ENCODE measurements at regions not wholly inside any gene's neighbourhood (a gene's known extent, or its start where the extent isn't known, plus 50 kb on each side); places are given as distances from the start of the nearest gene placed in this dataset.

DNA sequence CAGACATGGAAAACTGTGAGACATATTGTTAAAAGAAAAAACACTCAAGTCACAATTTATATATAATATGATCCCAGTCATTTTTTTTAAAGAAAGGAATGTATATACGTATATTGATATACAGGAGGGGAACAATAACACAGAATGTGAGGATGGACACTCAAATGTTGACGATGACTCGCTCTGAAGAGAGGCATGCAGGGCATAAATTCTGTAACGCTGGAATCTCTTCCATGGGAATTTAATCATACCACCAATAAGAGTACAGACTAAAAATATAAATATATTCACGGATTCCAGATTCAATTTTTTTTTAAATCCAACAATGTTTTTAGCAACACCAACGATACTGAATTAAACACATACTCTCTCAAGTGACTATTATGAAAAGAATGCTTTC, 106.9 kb upstream of the CCDC28A start:
- ATAC-seq = no peak
- no peaks in the 10 kb centered on the region for H3K9me3 ChIP-seq (replicated peaks; ENCODE audit: control insufficient read depth, insufficient read depth, low read length)
- no TSS peak for BruUV-seq (replicated peaks)
- WGBS (ENCODE audit: insufficient coverage, insufficient replicate concordance, low lambda C conversion rate, missing lambda C conversion rate) = 42% methylated on average over 6 of the region's 6 CpGs
- no peak overlapping the region for H3K9ac ChIP-seq (ENCODE audit: control insufficient read depth, insufficient read depth, low read length)
- intact Hi-C loops (cut with micrococcal nuclease; ENCODE audit: unreplicated experiment) = no loop called here
- H3K79me2 ChIP-seq (ENCODE audit: control insufficient read depth, insufficient read depth, low read length) = no peaks in the 10 kb centered on the region
- in situ Hi-C loops (cut with MboI) = no loop called here
- RAD21 ChIA-PET (ENCODE audit: unreplicated experiment) = interaction anchor here (0.8 kb wide), 1 partner anchor 23 kb away, joined by 3 read pairs; no protein-coding TSS in a partner anchor
- CTCF ChIA-PET = interaction anchor here (1.2 kb wide), 1 partner anchor 78 kb away, joined by 4 read pairs; no protein-coding TSS in a partner anchor
- H3K4me3 ChIP-seq = no peak overlapping the region
- SMC1A ChIA-PET (ENCODE audit: uncharacterized antibody, unreplicated experiment) = no interaction called here
- no peak for TF ChIP-seq SIX5 (IDR thresholded peaks at IDR 0.05; ENCODE audit: low read depth, low read length, severe bottlenecking)
- no peak for TF ChIP-seq HDAC6 (IDR thresholded peaks at IDR 0.05; ENCODE audit: unreplicated experiment)
- TF ChIP-seq TAF1 (IDR thresholded peaks at IDR 0.05; ENCODE audit: borderline replicate concordance, low read depth, low read length) = no peak
- TF ChIP-seq HDGF (IDR thresholded peaks at IDR 0.05) = no peak
- TF ChIP-seq EGR1 (IDR thresholded peaks at IDR 0.05; ENCODE audit: borderline replicate concordance in 1 of 2, low read depth in 2 of 2, low read length in 2 of 2) = no peak
- no peak overlapping the region for H3K27ac ChIP-seq (ENCODE audit: control insufficient read depth, insufficient read depth)
- no peak for FAIRE-seq
- peaks cover 0 to 3% of the 10 kb centered on the region in 2 experiments; a peak in 1 of 4 replicates for H3K27me3 ChIP-seq (replicated peaks in 1 of 2; ENCODE audit: control insufficient read depth in 2 of 2, insufficient read depth in 2 of 2, low read length in 1 of 2)
- no peaks in the 10 kb centered on the region for H3K36me3 ChIP-seq (ENCODE audit: control insufficient read depth in 2 of 2, insufficient read depth in 2 of 2, low read length in 1 of 2)
- POLR2A ChIA-PET = interaction anchor here (1.6 kb wide), 1 partner anchor 11 kb away, joined by 3 read pairs; no protein-coding TSS in a partner anchor
- no peaks in the 10 kb centered on the region for H3K4me1 ChIP-seq (ENCODE audit: control insufficient read depth, insufficient read depth, low read length)
- H2AFZ ChIP-seq (ENCODE audit: control insufficient read depth, low read depth, low read length) = no peak overlapping the region
- no peak overlapping the region for H3K4me2 ChIP-seq (ENCODE audit: control insufficient read depth, insufficient read depth)
- no peak for DNase-seq (ENCODE audit: low read depth, low spot score)
- no peaks in the 10 kb centered on the region for H4K20me1 ChIP-seq (ENCODE audit: control insufficient read depth, insufficient read depth)

DNA sequence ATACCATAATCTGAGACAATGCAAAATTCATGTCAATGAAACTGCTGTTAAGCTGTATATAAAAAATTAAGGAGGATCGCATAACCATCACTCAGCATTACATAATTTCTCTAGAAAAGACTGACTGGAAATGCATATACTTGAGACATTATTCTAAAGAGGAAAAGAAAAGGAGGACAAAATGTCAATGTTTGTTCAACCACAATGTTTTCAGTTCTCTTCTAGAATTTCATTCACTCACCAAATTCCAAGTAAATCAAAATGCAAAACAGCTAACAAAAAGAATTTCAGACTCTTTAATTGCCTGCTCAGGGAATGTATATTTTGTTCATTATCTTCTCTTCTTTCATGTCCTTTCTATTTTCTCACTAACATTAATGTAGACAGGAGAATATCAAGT, 106.2 kb upstream of the CCDC28A start:
- TF ChIP-seq, protein P1, sequence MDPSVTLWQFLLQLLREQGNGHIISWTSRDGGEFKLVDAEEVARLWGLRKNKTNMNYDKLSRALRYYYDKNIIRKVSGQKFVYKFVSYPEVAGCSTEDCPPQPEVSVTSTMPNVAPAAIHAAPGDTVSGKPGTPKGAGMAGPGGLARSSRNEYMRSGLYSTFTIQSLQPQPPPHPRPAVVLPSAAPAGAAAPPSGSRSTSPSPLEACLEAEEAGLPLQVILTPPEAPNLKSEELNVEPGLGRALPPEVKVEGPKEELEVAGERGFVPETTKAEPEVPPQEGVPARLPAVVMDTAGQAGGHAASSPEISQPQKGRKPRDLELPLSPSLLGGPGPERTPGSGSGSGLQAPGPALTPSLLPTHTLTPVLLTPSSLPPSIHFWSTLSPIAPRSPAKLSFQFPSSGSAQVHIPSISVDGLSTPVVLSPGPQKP (IDR thresholded peaks at IDR 0.05; ENCODE audit: low read depth, low read length) = no peak
- TF ChIP-seq HDAC2 (IDR thresholded peaks at IDR 0.05) = no peak
- no peak for TF ChIP-seq ZNF24 (IDR thresholded peaks at IDR 0.05)
- no peak for TF ChIP-seq CBX3 (IDR thresholded peaks at IDR 0.05; ENCODE audit: borderline replicate concordance, low read depth)
- no peak for TF ChIP-seq KLF5 (IDR thresholded peaks at IDR 0.05; ENCODE audit: partially characterized antibody)
- FAIRE-seq (no peak), ATAC-seq (no peak), DNase-seq (ENCODE audit: low read depth, low spot score) (no peak)
- no TSS peak for BruUV-seq (replicated peaks)
- intact Hi-C loops (cut with micrococcal nuclease; ENCODE audit: unreplicated experiment) = no loop called here
- Histone ChIP-seq H3K36me3 (ENCODE audit: control insufficient read depth in 2 of 2, insufficient read depth in 2 of 2, low read length in 1 of 2) (no peaks in the 10 kb centered on the region), H3K27me3 (replicated peaks in 1 of 2; ENCODE audit: control insufficient read depth in 2 of 2, insufficient read depth in 2 of 2, low read length in 1 of 2) (peaks cover 0 to 3% of the 10 kb centered on the region in 2 experiments; a peak in 1 of 4 replicates), H3K79me2 (ENCODE audit: control insufficient read depth, insufficient read depth, low read length) (no peaks in the 10 kb centered on the region), H3K9ac (ENCODE audit: control insufficient read depth, insufficient read depth, low read length) (no peak overlapping the region), H2AFZ (ENCODE audit: control insufficient read depth, low read depth, low read length) (no peak overlapping the region), H3K9me3 (replicated peaks; ENCODE audit: control insufficient read depth, insufficient read depth, low read length) (no peaks in the 10 kb centered on the region), H3K4me1 (ENCODE audit: control insufficient read depth, insufficient read depth, low read length) (no peaks in the 10 kb centered on the region), H4K20me1 (ENCODE audit: control insufficient read depth, insufficient read depth) (no peaks in the 10 kb centered on the region), H3K4me3 (no peak overlapping the region), H3K4me2 (ENCODE audit: control insufficient read depth, insufficient read depth) (no peak overlapping the region), H3K27ac (ENCODE audit: control insufficient read depth, insufficient read depth) (no peak overlapping the region)
- ChIA-PET RAD21 (ENCODE audit: unreplicated experiment) (no interaction called here), POLR2A (interaction anchor here (1.6 kb wide), 1 partner anchor 12 kb away, joined by 3 read pairs; no protein-coding TSS in a partner anchor), SMC1A (ENCODE audit: uncharacterized antibody, unreplicated experiment) (interaction anchor here (0.8 to 1.3 kb wide), 4 partner anchors 17 to 223 kb away, joined by 3 to 4 read pairs (median 4); no protein-coding TSS in a partner anchor), CTCF (interaction anchor here (0.7 to 1.3 kb wide), 4 partner anchors 11 to 79 kb away, joined by 3 to 6 read pairs (median 4); no protein-coding TSS in a partner anchor)
- WGBS (ENCODE audit: insufficient coverage, insufficient replicate concordance, low lambda C conversion rate, missing lambda C conversion rate) = 92% methylated on average over 1 of the region's 1 CpG
- in situ Hi-C loops (cut with MboI) = no loop called here

Measured in GM12878 (cell line).